Right lung (tissue), 2 donors: ENCODE measurements at regions not wholly inside any gene's neighbourhood (a gene's known extent, or its start where the extent isn't known, plus 50 kb on each side); places are given as distances from the start of the nearest gene placed in this dataset.

ENCODE experiments used
- DNase-seq, 2 donors: peaks; one replicate each; pipeline ENCODE4 v3.0.0-alpha.2; 2013

- no peak for DNase-seq
Measured at GRCh38 chr5:52498607-52499006, 289.1 kb upstream of the ITGA1 start.

GRCh38 chr5:52502460-52502999, 285.2 kb upstream of the ITGA1 start:
- DNase-seq, result no peak

- no peak for DNase-seq
Measured at GRCh38 chr5:52504584-52505240, 283.0 kb upstream of the ITGA1 start.

GRCh38 chr5:52517667-52518066, 270.0 kb upstream of the ITGA1 start:
- no peak for DNase-seq

GRCh38 chr5:52520171-52520570, 267.5 kb upstream of the ITGA1 start:
- DNase-seq, result no peak

DNA sequence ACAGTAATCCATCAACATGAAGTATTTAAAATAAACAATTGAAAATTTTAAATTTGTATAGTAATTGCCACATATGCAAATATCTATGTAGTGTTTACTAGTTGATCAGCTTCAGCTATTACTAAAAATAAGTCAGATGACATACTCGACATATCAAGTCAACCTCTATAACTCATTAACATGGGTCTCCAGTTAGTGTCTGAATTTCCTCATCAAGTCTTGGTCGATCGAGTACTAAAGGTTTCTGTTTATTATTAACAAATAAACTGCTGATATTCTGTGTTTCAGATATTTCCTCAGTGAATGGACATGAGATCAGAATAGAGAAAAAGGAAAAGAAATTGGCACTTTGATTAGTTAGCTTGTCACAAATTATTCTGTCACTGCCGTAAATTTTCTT, 266.5 kb upstream of the ITGA1 start:
- DNase-seq, result no peak

- no peak for DNase-seq
Measured at GRCh38 chr5:52523701-52524100, 264.0 kb upstream of the ITGA1 start.

GRCh38 chr5:52531105-52531504, 256.6 kb upstream of the ITGA1 start:
- no peak for DNase-seq

DNA sequence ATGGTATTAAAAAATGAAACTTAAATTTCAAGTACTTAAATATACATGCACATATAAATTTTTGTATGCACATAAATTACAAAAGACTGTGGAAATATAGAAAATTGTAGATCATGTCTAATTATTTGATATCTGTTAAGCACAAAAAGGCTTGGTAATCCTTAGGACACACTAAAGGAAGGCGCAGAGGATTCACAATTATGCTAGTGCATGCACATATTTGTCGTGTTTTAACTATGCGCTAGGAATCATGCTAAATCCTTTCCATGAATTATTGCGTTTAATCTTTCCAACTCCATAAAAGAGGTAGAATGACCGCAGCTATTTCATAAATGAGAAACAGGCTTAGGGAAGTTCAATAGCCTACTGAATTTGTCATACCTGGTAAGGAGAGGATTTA, 244.1 kb upstream of the ITGA1 start:
- no peak for DNase-seq

DNA sequence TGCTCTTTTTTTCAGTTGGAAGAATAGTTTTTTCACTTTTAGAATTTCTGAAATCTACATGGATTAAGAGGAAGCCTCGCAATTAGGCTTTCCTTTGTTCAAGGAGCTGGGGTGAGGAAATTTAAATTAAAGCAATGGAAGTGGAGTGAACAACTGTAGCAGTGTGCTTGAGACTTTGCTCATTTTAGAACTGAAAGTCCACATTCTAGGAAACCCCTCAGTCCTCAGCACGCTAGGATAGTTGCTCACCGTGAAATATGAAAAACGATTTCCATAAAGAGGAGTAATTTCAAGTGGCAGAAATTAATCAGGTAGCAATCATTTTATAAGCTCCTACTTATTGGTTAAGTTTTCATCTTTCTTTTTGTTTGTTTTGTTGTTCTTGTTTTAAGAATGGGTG, 243.0 kb upstream of the ITGA1 start:
- no peak for DNase-seq

- DNase-seq, result no peak
Measured at GRCh38 chr5:52554293-52554692, 233.4 kb upstream of the ITGA1 start.

GRCh38 chr5:52560366-52560765, 227.3 kb upstream of the ITGA1 start:
- peak in 1 of 2 donors; percentile 15 for DNase-seq

DNA sequence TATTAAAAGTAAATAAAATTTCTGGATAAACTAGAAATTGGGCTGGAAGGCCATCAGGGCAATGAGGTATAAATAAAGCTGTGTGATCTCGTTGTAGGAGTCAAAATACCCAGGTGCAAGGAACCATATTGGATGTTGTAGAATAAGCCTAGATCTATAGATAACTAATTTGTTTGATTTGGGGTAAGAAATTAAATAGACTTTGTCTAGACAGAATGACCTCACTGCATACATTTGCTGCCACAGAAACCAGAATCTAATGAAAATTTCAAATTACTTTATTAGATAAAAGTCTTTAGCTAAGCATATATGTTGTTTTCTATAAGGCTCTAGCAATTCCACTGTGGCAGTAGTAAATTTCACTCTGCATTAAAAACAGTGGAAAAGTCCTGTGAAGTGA, 225.2 kb upstream of the ITGA1 start:
- DNase-seq, result no peak

GRCh38 chr5:52564587-52564986, 223.1 kb upstream of the ITGA1 start:
- DNase-seq, result no peak

- DNase-seq, result no peak
Measured at GRCh38 chr5:52577546-52577945, 210.2 kb upstream of the ITGA1 start.

DNA sequence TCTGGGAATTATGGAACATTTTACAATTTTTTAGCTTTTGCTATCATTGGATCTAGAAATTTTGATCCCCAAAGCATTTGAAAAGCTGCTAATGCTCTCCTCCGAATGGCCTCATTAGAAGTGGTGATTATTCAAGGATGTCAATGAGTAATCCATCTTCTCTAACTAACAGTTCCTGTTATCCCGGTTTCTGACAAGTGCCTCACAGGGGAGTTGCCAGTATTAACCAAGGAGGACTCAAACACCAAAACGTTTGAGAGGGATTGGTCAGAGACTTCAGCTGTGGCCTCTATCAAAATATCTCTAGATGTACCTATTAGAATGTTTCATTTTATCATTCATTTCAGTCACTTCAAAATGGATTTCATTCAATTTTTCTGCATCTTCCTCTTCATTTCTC, 208.3 kb upstream of the ITGA1 start:
- peak in 1 of 2 donors; percentile 6 for DNase-seq

DNA sequence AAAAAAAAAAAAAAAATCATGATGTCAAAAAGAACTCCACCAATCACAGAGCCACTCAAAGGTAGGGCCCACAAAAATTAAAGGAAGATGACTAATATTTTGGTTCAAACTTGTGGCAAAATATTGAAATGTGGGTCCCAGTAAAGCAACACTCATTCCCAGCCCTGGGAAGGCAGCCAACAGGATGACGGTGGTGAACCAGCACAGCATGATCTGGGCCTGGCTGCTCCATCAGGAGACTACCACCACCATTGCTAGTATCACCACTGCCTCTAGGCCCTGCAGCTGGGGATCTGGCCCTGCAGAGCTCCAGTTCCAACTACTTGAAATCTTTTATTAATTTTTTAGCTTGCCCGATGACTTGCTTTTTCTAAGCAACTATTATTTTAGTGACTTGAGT, 206.8 kb upstream of the ITGA1 start:
- DNase-seq, result no peak

DNA sequence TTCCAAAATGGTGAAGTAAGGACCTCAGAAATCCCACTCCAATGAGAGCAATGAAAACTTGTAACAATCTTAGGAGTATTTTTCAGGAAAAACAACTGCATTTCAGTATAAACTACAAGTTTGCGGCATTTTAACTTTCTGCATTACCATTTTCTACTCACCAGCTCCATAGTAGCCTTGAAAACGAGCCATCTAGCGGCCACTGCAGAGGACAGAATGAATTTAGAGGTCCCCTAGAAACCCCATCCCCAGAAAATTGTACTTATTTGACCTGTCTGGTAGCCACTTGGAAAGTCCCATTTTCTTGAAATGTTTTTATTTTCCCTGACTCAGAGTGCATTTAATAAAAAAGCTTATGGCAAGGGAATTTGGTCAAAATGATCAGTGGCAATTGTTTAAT, 205.4 kb upstream of the ITGA1 start:
- DNase-seq, result no peak

DNA sequence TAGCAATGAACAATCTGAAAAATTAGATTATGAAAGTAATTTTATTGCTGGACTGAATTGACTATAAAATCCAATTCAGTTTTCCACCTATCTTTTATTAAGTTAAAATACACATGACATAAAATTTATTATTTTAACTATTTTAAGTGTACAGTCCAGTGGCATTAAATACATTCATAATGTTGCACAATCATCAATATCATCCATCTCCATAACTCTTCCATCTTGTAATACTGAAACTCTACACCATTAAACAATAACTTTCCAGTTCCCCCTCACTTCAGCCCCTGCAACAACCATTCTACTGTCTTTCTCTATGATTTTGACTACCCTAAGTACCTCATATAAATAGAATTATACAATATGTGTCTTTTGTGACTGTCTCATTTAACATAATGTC, 200.6 kb upstream of the ITGA1 start:
- no peak for DNase-seq

- no peak for DNase-seq
Measured at GRCh38 chr5:52597625-52598024, 190.1 kb upstream of the ITGA1 start.

- no peak for DNase-seq
Measured at GRCh38 chr5:52598968-52599367, 188.7 kb upstream of the ITGA1 start.

DNA sequence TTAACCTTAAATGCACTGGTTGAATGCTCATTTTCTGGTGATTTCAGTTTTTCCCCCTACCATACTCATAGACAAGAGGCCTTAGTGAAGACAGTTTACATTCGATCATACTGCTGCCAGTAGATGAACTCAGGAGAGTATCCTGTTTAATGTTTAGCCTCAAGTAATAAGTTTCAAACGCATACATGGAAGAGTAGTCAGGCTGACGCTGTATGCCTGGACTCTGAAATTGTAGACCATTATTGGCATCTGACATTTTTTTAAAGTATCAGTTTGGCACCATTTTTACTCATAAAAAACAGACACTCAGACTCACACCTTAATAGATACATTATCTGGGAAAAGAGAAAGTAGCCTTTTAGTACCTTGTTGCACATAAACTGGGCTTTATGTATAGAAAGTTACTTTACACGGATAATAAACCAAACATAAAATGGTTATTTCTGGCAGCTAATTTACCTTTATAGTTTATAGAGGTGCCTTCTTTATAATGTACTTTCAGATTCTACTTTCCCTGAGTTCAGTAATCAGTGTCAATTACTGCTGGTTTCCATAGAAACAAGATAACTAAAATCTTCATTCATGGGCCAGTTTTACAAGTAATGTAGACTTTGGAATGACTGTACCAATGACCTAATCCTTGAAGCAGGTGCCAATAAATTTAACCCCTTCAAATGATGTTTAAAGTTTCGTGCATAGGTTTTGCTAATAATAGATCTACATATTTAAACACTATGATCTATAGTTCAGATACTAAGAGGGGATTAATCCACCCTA, 183.8 kb upstream of the ITGA1 start:
- DNase-seq, result no peak
